HFFc6 (cell line): ENCODE measurements at regions not wholly inside any gene's neighbourhood (a gene's known extent, or its start where the extent isn't known, plus 50 kb on each side); places are given as distances from the start of the nearest gene placed in this dataset.

ENCODE experiments used
- DNase-seq: peaks from one replicate; pipeline ENCODE4 v3.0.0-alpha.2; 2018
- H3K27ac Mint-ChIP-seq: 2 replicates; pipeline ENCODE4 v1.8.0; 2020; ENCODE audit warnings: mild to moderate bottlenecking, mixed read lengths
- H3K27me3 Mint-ChIP-seq: 2 replicates; pipeline ENCODE4 v1.8.0; 2021; ENCODE audit warnings: mild to moderate bottlenecking, moderate library complexity, mixed read lengths; ENCODE audit not compliant: insufficient read depth
- H3K36me3 Mint-ChIP-seq: 2 replicates; pipeline ENCODE4 v1.8.0; 2021; ENCODE audit warnings: low read depth, mixed read lengths
- H3K4me1 Mint-ChIP-seq: 2 replicates; pipeline ENCODE4 v1.8.0; 2020; ENCODE audit warnings: low read depth, mixed read lengths
- H3K4me3 Mint-ChIP-seq: 2 replicates; pipeline ENCODE4 v1.8.0; 2020; ENCODE audit warnings: mild to moderate bottlenecking, moderate library complexity, mixed read lengths
- H3K9me3 Mint-ChIP-seq: 2 replicates; pipeline ENCODE4 v1.8.0; 2020; ENCODE audit warnings: mild to moderate bottlenecking, mixed read lengths
- TF ChIP-seq, protein P1 (sequence below): fragments of 200-600 bp; sonication (generic); IDR thresholded peaks from 2 replicates; pipeline ENCODE4 v1.5.0; 2021; ENCODE audit warnings: antibody characterized with exemption, mild to moderate bottlenecking

DNA sequence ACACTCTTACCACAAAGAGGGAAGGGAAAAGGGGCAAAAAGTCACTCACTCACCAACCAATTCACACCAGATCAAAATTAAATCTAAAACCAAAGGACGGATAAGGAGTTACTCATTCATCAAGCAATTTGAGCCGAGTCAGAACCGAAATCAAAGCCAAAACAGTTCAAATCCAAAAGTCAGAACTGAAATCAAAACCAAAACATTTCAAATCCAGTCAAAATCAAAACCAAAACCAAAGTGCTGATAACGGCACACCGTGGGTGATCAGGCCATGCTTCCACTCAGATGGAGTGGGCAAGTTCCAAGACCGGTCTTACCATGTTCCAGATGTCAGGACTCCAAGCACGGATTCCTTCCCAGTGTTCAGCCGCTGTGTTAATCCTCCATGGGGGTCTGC, 139.5 kb downstream of the SLC38A6 start:
- Mint-ChIP-seq H3K27me3 (peaks cover 1% of the 10 kb centered on the region; the same call in 1 of the 2 replicates), H3K4me1 (no peaks in the 10 kb centered on the region), H3K27ac (no peak overlapping the region), H3K36me3 (no peaks in the 10 kb centered on the region), H3K4me3 (no peak overlapping the region), H3K9me3 (no peaks in the 10 kb centered on the region)
- DNase-seq, result no peak
- TF ChIP-seq, protein P1, sequence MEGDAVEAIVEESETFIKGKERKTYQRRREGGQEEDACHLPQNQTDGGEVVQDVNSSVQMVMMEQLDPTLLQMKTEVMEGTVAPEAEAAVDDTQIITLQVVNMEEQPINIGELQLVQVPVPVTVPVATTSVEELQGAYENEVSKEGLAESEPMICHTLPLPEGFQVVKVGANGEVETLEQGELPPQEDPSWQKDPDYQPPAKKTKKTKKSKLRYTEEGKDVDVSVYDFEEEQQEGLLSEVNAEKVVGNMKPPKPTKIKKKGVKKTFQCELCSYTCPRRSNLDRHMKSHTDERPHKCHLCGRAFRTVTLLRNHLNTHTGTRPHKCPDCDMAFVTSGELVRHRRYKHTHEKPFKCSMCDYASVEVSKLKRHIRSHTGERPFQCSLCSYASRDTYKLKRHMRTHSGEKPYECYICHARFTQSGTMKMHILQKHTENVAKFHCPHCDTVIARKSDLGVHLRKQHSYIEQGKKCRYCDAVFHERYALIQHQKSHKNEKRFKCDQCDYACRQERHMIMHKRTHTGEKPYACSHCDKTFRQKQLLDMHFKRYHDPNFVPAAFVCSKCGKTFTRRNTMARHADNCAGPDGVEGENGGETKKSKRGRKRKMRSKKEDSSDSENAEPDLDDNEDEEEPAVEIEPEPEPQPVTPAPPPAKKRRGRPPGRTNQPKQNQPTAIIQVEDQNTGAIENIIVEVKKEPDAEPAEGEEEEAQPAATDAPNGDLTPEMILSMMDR, result no peak

DNA sequence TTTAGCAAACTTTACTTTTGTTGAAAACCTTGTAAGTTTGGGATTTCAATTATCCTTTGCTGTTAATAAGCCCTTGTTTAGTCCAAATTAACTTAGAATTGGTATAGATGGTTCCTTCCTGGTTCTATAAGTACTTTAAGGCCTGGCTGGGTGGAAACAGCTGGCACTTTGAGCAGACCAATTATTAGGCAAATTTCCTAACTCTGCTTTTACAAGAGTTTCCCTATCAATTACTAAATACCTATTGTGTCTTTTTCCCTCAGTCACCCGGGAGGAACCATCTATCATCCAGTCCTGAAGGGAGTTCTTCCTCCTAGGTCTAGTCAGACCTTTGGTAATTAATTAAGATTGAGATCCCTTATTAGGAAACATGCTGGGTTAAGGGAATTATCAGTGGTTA, 138.0 kb downstream of the SLC38A6 start:
- peaks cover 14% of the 10 kb centered on the region for H3K36me3 Mint-ChIP-seq
- TF ChIP-seq, protein P1, result no peak
- H3K27ac Mint-ChIP-seq, result no peak overlapping the region
- no peak for DNase-seq
- H3K4me1 Mint-ChIP-seq, result no peaks in the 10 kb centered on the region
- H3K27me3 Mint-ChIP-seq, result no peaks in the 10 kb centered on the region
- H3K4me3 Mint-ChIP-seq, result no peak overlapping the region
- peaks cover 12% of the 10 kb centered on the region for H3K9me3 Mint-ChIP-seq

- Mint-ChIP-seq H3K36me3 (peaks cover 18% of the 10 kb centered on the region), H3K27ac (no peak overlapping the region), H3K27me3 (peaks cover 3% of the 10 kb centered on the region), H3K4me1 (no peaks in the 10 kb centered on the region), H3K4me3 (no peak overlapping the region), H3K9me3 (peaks cover 16% of the 10 kb centered on the region)
- TF ChIP-seq, protein P1, result no peak
- DNase-seq, result no peak
Measured at GRCh38 chr14:61116369-61116768, 135.3 kb downstream of the SLC38A6 start.

DNA sequence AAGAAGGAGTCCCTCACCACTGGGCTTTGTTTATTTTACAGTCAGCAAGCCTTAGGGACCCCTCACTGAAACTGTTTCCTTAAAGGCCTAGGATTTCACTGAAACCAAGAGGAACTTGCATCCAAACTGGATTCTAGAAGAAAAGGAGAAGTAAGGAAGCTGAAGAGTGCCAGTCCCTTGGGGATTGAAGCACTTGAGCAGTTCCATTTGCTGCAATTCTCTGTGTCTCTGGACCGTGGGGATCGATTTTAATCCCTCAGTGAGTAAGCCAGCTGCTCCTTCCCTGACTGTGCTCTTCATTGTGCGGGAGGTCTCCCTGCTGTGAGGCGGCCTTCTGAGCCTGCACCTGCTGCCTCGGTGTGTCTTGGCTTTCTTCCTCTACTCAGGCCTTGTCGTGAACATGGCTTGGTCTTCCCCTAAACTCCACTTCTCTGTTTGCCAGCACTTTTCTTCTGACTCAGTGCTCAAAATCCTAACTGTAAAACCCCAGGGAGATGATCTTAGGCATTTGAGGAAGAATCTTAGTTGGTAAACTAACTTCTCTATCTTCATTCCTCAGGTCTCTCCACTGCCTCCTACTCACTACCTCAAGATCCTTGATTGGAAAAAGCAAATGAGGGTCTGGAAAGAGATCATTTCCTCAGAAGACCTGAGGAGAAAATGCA, 132.6 kb downstream of the SLC38A6 start:
- DNase-seq, result no peak
- H3K4me1 Mint-ChIP-seq, result peaks cover 19% of the 10 kb centered on the region
- H3K27me3 Mint-ChIP-seq, result peaks cover 3% of the 10 kb centered on the region
- TF ChIP-seq, protein P1, result no peak
- H3K27ac Mint-ChIP-seq, result no peak overlapping the region
- peaks cover 18% of the 10 kb centered on the region for H3K36me3 Mint-ChIP-seq
- H3K4me3 Mint-ChIP-seq, result no peak overlapping the region
- H3K9me3 Mint-ChIP-seq, result peaks cover 16% of the 10 kb centered on the region

- Mint-ChIP-seq H3K27ac (no peak overlapping the region), H3K4me1 (peaks cover 31% of the 10 kb centered on the region), H3K36me3 (peaks cover 18% of the 10 kb centered on the region), H3K9me3 (peaks cover 16% of the 10 kb centered on the region), H3K4me3 (no peak overlapping the region), H3K27me3 (peaks cover 5% of the 10 kb centered on the region)
- TF ChIP-seq, protein P1, result no peak
- no peak for DNase-seq
Measured at GRCh38 chr14:61112506-61112905, 131.5 kb downstream of the SLC38A6 start.

DNA sequence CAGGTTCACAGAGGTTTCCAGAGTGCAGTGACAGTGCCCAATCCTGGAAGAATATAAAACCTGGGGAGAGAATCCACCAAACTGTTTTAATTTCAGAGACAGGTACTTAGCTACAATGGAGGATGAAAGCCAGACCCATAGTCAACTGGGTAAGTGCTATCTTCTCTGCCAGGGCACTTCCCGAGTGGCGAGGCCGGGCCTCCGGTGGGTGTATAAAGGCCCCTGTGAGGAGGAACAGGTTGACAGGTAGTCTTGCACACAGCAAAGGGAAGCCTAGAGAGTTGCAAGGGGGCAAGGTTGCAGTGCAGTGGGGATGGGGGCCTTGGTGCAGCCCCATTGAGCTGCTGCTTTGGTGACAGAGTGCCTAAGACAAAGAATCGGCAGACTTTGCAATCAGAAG, 130.7 kb downstream of the SLC38A6 start:
- no peak overlapping the region for H3K4me3 Mint-ChIP-seq

More for the DNA sequence above, 130.7 kb downstream of the SLC38A6 start:
- no peak for DNase-seq
- TF ChIP-seq, protein P1, result no peak
- peaks cover 16% of the 10 kb centered on the region for H3K9me3 Mint-ChIP-seq
- H3K36me3 Mint-ChIP-seq, result peaks cover 18% of the 10 kb centered on the region
- H3K27me3 Mint-ChIP-seq, result peaks cover 5% of the 10 kb centered on the region
- H3K4me1 Mint-ChIP-seq, result peaks cover 38% of the 10 kb centered on the region
- no peak overlapping the region for H3K27ac Mint-ChIP-seq
